ENCODE measurements at regions not wholly inside any gene's neighbourhood (a gene's known extent, or its start where the extent isn't known, plus 50 kb on each side); places are given as distances from the start of the nearest gene placed in this dataset.
A peak's percentile ranks its signal among the peaks of the same experiment; 100 is the strongest.

DNA sequence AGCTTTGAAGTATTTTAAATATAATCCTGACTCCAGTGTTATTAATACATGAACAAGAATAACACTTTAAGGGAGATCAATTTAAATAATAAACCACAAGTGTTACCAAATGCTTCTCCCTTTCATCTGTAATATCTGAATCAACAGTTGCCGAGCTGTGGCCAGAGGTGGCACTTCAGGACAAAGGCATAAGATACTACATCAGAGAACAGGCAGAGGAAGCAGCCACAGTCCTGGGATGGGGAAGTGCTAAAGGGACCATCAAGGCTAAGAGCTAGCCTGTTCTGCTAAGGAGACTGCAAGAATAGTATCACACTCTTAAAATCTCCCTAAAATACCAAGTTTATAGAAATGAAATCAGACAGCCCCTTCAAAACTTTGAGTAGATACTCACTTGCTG lies 378.2 kb upstream of the PRKCQ start:
- ChIA-PET POLR2A (no interaction called here), CTCF (interaction anchor here (0.7 kb wide), 1 partner anchor 163 kb away, joined by 4 read pairs; no protein-coding TSS in a partner anchor)
- Histone ChIP-seq H3K4me3 (ENCODE audit: low read depth, low read length) (no peak overlapping the region), H3K4me1 (ENCODE audit: control insufficient read depth, insufficient read depth, low read length) (no peaks in the 10 kb centered on the region), H3K27ac (ENCODE audit: extremely low read depth, low read depth, low read length) (no peak overlapping the region), H3K9me3 (ENCODE audit: control insufficient read depth, insufficient read depth, low read depth, low read length) (no peaks in the 10 kb centered on the region), H3K36me3 (ENCODE audit: control insufficient read depth in 2 of 2, insufficient read depth in 1 of 2, low read length in 2 of 2) (no peaks in the 10 kb centered on the region)
- TF ChIP-seq, protein P1, sequence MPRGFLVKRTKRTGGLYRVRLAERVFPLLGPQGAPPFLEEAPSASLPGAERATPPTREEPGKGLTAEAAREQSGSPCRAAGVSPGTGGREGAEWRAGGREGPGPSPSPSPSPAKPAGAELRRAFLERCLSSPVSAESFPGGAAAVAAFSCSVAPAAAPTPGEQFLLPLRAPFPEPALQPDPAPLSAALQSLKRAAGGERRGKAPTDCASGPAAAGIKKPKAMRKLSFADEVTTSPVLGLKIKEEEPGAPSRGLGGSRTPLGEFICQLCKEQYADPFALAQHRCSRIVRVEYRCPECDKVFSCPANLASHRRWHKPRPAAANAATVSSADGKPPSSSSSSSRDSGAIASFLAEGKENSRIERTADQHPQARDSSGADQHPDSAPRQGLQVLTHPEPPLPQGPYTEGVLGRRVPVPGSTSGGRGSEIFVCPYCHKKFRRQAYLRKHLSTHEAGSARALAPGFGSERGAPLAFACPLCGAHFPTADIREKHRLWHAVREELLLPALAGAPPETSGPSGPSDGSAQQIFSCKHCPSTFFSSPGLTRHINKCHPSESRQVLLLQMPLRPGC (tag by site-specific recombination; IDR thresholded peaks at IDR 0.05), result no peak
- TF ChIP-seq SCRT2 (tag by site-specific recombination; IDR thresholded peaks at IDR 0.05), result 0 out of 2 replicates have a peak, but pooled peaks have one; percentile 24

DNA sequence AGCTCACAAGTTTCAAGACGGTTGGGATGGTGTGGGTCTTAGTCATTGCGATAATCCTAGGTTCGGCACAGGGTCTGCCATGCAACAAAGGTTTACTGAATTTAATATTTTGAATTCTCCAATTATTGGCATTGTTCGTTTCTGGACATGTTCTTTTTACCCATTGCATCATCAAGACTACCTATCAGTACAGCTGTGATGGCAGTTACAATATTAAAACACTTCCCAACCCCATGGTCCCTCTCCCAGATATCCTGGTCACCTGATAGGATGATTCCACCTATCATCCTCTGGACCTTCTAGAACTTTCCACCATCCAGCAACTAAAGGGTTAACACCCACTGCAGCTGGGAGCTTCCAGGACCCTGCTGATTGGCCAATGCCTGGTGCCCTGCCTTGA lies 377.8 kb upstream of the PRKCQ start:
- POLR2A ChIA-PET, result no interaction called here

DNA sequence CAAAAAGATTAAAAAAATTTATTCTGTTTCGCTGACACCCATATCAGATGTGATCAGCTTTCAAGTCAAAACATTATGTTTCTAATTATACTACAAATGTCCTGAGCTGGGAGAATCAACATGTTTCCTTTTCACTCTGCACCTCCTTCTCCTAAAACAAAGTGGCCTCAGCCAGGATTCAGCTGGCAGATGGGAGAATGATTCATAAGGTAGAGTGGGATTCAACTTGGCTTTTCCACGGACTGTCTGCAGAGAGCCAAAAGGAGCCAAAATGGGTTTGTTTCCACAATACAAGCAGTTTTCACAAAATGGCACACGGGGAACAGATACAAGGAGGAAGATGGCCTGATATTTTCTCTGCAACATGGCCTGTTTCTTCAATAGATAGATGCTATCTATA lies 376.5 kb upstream of the PRKCQ start:
- ChIA-PET POLR2A (no interaction called here), CTCF (interaction anchor here (0.7 kb wide), 1 partner anchor 8 kb away, joined by 3 read pairs; no protein-coding TSS in a partner anchor)
- Histone ChIP-seq H3K4me3 (ENCODE audit: low read depth, low read length) (no peak overlapping the region), H3K9me3 (ENCODE audit: control insufficient read depth, insufficient read depth, low read depth, low read length) (no peaks in the 10 kb centered on the region), H3K27ac (ENCODE audit: extremely low read depth, low read depth, low read length) (no peak overlapping the region), H3K36me3 (ENCODE audit: control insufficient read depth in 2 of 2, insufficient read depth in 1 of 2, low read length in 2 of 2) (no peaks in the 10 kb centered on the region), H3K4me1 (ENCODE audit: control insufficient read depth, insufficient read depth, low read length) (no peaks in the 10 kb centered on the region)
- no peak for TF ChIP-seq ZNF76 (tag by site-specific recombination; IDR thresholded peaks at IDR 0.05; ENCODE audit: borderline replicate concordance, low read depth)
- no peak for TF ChIP-seq ZNF132 (tag by site-specific recombination; IDR thresholded peaks at IDR 0.05; ENCODE audit: borderline replicate concordance)
- TF ChIP-seq, protein P2, sequence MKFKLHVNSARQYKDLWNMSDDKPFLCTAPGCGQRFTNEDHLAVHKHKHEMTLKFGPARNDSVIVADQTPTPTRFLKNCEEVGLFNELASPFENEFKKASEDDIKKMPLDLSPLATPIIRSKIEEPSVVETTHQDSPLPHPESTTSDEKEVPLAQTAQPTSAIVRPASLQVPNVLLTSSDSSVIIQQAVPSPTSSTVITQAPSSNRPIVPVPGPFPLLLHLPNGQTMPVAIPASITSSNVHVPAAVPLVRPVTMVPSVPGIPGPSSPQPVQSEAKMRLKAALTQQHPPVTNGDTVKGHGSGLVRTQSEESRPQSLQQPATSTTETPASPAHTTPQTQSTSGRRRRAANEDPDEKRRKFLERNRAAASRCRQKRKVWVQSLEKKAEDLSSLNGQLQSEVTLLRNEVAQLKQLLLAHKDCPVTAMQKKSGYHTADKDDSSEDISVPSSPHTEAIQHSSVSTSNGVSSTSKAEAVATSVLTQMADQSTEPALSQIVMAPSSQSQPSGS (tag by site-specific recombination; IDR thresholded peaks at IDR 0.05; ENCODE audit: low read depth), result no peak
- TF ChIP-seq, protein P3, sequence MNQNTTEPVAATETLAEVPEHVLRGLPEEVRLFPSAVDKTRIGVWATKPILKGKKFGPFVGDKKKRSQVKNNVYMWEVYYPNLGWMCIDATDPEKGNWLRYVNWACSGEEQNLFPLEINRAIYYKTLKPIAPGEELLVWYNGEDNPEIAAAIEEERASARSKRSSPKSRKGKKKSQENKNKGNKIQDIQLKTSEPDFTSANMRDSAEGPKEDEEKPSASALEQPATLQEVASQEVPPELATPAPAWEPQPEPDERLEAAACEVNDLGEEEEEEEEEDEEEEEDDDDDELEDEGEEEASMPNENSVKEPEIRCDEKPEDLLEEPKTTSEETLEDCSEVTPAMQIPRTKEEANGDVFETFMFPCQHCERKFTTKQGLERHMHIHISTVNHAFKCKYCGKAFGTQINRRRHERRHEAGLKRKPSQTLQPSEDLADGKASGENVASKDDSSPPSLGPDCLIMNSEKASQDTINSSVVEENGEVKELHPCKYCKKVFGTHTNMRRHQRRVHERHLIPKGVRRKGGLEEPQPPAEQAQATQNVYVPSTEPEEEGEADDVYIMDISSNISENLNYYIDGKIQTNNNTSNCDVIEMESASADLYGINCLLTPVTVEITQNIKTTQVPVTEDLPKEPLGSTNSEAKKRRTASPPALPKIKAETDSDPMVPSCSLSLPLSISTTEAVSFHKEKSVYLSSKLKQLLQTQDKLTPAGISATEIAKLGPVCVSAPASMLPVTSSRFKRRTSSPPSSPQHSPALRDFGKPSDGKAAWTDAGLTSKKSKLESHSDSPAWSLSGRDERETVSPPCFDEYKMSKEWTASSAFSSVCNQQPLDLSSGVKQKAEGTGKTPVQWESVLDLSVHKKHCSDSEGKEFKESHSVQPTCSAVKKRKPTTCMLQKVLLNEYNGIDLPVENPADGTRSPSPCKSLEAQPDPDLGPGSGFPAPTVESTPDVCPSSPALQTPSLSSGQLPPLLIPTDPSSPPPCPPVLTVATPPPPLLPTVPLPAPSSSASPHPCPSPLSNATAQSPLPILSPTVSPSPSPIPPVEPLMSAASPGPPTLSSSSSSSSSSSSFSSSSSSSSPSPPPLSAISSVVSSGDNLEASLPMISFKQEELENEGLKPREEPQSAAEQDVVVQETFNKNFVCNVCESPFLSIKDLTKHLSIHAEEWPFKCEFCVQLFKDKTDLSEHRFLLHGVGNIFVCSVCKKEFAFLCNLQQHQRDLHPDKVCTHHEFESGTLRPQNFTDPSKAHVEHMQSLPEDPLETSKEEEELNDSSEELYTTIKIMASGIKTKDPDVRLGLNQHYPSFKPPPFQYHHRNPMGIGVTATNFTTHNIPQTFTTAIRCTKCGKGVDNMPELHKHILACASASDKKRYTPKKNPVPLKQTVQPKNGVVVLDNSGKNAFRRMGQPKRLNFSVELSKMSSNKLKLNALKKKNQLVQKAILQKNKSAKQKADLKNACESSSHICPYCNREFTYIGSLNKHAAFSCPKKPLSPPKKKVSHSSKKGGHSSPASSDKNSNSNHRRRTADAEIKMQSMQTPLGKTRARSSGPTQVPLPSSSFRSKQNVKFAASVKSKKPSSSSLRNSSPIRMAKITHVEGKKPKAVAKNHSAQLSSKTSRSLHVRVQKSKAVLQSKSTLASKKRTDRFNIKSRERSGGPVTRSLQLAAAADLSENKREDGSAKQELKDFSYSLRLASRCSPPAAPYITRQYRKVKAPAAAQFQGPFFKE (tag by site-specific recombination; IDR thresholded peaks at IDR 0.05; ENCODE audit: borderline replicate concordance), result no peak

More for the DNA sequence above, 377.8 kb upstream of the PRKCQ start:
- TF ChIP-seq ZNF175 (tag by site-specific recombination; IDR thresholded peaks at IDR 0.05), result no peak
- Histone ChIP-seq H3K4me3 (ENCODE audit: low read depth, low read length) (no peak overlapping the region), H3K9me3 (ENCODE audit: control insufficient read depth, insufficient read depth, low read depth, low read length) (no peaks in the 10 kb centered on the region), H3K27ac (ENCODE audit: extremely low read depth, low read depth, low read length) (no peak overlapping the region), H3K4me1 (ENCODE audit: control insufficient read depth, insufficient read depth, low read length) (no peaks in the 10 kb centered on the region), H3K36me3 (ENCODE audit: control insufficient read depth in 2 of 2, insufficient read depth in 1 of 2, low read length in 2 of 2) (no peaks in the 10 kb centered on the region)
- CTCF ChIA-PET, result no interaction called here

DNA sequence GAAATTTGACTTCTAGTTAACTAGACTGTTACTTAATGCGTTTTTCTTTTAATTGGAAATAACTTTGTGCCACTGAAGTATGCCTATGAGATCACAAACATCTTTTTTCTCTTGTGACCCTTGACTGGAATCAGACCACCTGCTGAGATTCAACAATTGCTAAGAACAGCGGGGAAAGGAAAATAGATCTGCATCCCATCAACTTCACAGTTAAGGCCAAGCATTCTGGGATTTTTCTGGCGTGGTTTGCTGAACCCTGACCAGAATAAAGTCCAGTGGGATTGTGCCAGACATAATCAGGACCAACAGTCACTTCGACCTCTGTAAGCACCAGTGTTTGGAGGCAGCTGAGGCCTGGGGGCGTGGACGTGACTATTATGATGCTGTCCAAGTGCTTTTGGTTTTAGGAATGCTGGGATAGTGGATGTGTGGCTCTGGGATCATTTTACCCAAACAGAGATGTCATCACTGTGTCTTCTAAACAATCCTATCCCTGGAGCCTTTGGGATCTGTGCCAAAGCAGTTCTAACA lies 373.3 kb upstream of the PRKCQ start:
- ChIA-PET CTCF (interaction anchor here (1.0 to 1.9 kb wide), 2 partner anchors 33 to 35 kb away, joined by 4 to 8 read pairs; no protein-coding TSS in a partner anchor), POLR2A (no interaction called here)
- Histone ChIP-seq H3K4me3 (ENCODE audit: low read depth, low read length) (no peak overlapping the region), H3K9me3 (ENCODE audit: control insufficient read depth, insufficient read depth, low read depth, low read length) (no peaks in the 10 kb centered on the region), H3K36me3 (ENCODE audit: control insufficient read depth in 2 of 2, insufficient read depth in 1 of 2, low read length in 2 of 2) (no peaks in the 10 kb centered on the region), H3K27ac (ENCODE audit: extremely low read depth, low read depth, low read length) (no peak overlapping the region), H3K4me1 (ENCODE audit: control insufficient read depth, insufficient read depth, low read length) (no peaks in the 10 kb centered on the region)
- TF ChIP-seq, protein P4, sequence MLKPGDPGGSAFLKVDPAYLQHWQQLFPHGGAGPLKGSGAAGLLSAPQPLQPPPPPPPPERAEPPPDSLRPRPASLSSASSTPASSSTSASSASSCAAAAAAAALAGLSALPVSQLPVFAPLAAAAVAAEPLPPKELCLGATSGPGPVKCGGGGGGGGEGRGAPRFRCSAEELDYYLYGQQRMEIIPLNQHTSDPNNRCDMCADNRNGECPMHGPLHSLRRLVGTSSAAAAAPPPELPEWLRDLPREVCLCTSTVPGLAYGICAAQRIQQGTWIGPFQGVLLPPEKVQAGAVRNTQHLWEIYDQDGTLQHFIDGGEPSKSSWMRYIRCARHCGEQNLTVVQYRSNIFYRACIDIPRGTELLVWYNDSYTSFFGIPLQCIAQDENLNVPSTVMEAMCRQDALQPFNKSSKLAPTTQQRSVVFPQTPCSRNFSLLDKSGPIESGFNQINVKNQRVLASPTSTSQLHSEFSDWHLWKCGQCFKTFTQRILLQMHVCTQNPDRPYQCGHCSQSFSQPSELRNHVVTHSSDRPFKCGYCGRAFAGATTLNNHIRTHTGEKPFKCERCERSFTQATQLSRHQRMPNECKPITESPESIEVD (tag by site-specific recombination; IDR thresholded peaks at IDR 0.05), result peak; percentile 76
- peak; percentile 22; the same call in 1 of the 2 replicates for TF ChIP-seq ZIC2 (tag by site-specific recombination; IDR thresholded peaks at IDR 0.05)
- no peak for TF ChIP-seq ZNF366 (tag by site-specific recombination; conservative IDR thresholded peaks at IDR 0.05)

Measured in HEK293 (cell line).